Endothelial cell of umbilical vein (primary cell): ENCODE measurements at regions not wholly inside any gene's neighbourhood (a gene's known extent, or its start where the extent isn't known, plus 50 kb on each side); places are given as distances from the start of the nearest gene placed in this dataset.

Experiments used
- BruUV-seq: library from RNA; stranded (reverse); fragments of 400-500 nt; replicated peaks from 2 replicates; lab custom pipeline; 2021; lab: Mats Ljungman, UMichigan
- CTCF ChIA-PET: fragments of 300-600, 350-600 bp; sonication (Branson Sonifier 250); formaldehyde crosslinking; loops from one replicate; lab custom pipeline; 2021; ENCODE audit warnings: antibody characterized with exemption, inconsistent platforms; lab: Charles Lee
- POLR2A ChIA-PET: fragments of 300-600, 350-600 bp; sonication (Branson Sonifier 250); formaldehyde crosslinking; loops from one replicate; lab custom pipeline; 2021; ENCODE audit warnings: antibody characterized with exemption, inconsistent platforms; lab: Charles Lee
- DNase-seq: peaks from one replicate; pipeline ENCODE4 v3.0.0-alpha.2; 2011; ENCODE audit warnings: low read depth, low spot score
- FAIRE-seq: peaks from 2 replicates; lab custom pipeline; 2011; peaks lifted over from hg19 to GRCh38; lab: Jason Lieb, UNC
- H2AFZ ChIP-seq: 2 replicates; pipeline ENCODE4 v1.6.0; 2012; ENCODE audit warnings: low read depth, low read length, control low read depth, inconsistent platforms
- H3K27ac ChIP-seq: 2 replicates; pipeline ENCODE4 v1.5.1; 2011; ENCODE audit warnings: low read depth, mild to moderate bottlenecking, control low read depth, low read length, moderate library complexity; ENCODE audit not compliant: insufficient read depth
- H3K27me3 ChIP-seq, 2 experiments: 2 replicates each; pipeline versions ENCODE4 v1.6.0 to v1.6.1; 2011; ENCODE audit warnings: low read length in 2 of 2, mixed read lengths in 1 of 2; ENCODE audit not compliant: control insufficient read depth in 2 of 2, insufficient read depth in 2 of 2
- H3K36me3 ChIP-seq, 2 experiments: 2 replicates in 1 of 2; 3 replicates in 1 of 2; pipeline ENCODE4 v1.5.1; 2011; ENCODE audit warnings: low read length in 2 of 2, mild to moderate bottlenecking in 1 of 2, moderate library complexity in 1 of 2; ENCODE audit not compliant: control insufficient read depth in 2 of 2, insufficient read depth in 2 of 2; ENCODE audit errors: extremely low read depth in 1 of 2
- H3K4me1 ChIP-seq: 3 replicates; pipeline ENCODE4 v1.5.1; 2011; ENCODE audit warnings: mild to moderate bottlenecking, low read length; ENCODE audit not compliant: control insufficient read depth, insufficient read depth; ENCODE audit errors: extremely low read depth
- H3K4me2 ChIP-seq: 2 replicates; pipeline ENCODE4 v1.6.1; 2011; ENCODE audit warnings: low read length, control low read depth, mixed read lengths; ENCODE audit not compliant: insufficient read depth
- H3K4me3 ChIP-seq, 3 experiments: fragments of 200-600 bp in 1 of 3; sonication (generic), shearing (Covaris generic) in 1 of 3; replicated peaks in 1 of 3; 2 replicates each; pipeline ENCODE4 v1.5.1; 2011 to 2016; ENCODE audit warnings: control low read depth in 3 of 3, low read length in 3 of 3, mild to moderate bottlenecking in 2 of 3, inconsistent platforms in 1 of 3, low read depth in 1 of 3, moderate library complexity in 1 of 3; ENCODE audit not compliant: insufficient read depth in 1 of 3
- H3K79me2 ChIP-seq: 2 replicates; pipeline ENCODE4 v1.6.0; 2012; ENCODE audit warnings: low read length, inconsistent platforms; ENCODE audit not compliant: control insufficient read depth, insufficient read depth
- H3K9ac ChIP-seq: replicated peaks from 2 replicates; pipeline ENCODE3; 2011; ENCODE audit warnings: low read length, control low read depth; ENCODE audit not compliant: insufficient read depth; ENCODE audit errors: extremely low read depth
- H3K9me1 ChIP-seq: replicated peaks from 3 replicates; pipeline ENCODE4 v1.6.0; 2011; ENCODE audit warnings: mild to moderate bottlenecking, low read length; ENCODE audit not compliant: control insufficient read depth, insufficient read depth; ENCODE audit errors: extremely low read depth
- H3K9me3 ChIP-seq: replicated peaks from 2 replicates; pipeline ENCODE4 v1.5.1; 2012; ENCODE audit warnings: low read length, inconsistent platforms; ENCODE audit not compliant: control insufficient read depth, insufficient read depth
- H4K20me1 ChIP-seq: replicated peaks from 2 replicates; pipeline ENCODE3; 2011; ENCODE audit warnings: mild to moderate bottlenecking, low read length; ENCODE audit not compliant: control insufficient read depth, insufficient read depth; ENCODE audit errors: extremely low read depth
- CTCF ChIP-seq, 2 donors: IDR thresholded peaks; 1 replicate in 1 of 2; 2 replicates in 1 of 2; pipeline ENCODE4 v1.5.1; 2011; ENCODE audit warnings: low read length in 2 of 2, mild to moderate bottlenecking in 2 of 2, moderate library complexity in 2 of 2, control low read depth in 1 of 2, inconsistent platforms in 1 of 2, low read depth in 1 of 2; ENCODE audit not compliant: insufficient read depth in 1 of 2; ENCODE audit errors: extremely low read depth in 1 of 2
- EZH2 ChIP-seq: IDR thresholded peaks from 2 replicates; pipeline ENCODE4 v1.6.1; 2012; ENCODE audit warnings: borderline replicate concordance, low read depth, mild to moderate bottlenecking, moderate library complexity, low read length, inconsistent platforms; ENCODE audit not compliant: severe bottlenecking
- FOS ChIP-seq: IDR thresholded peaks from 2 replicates; pipeline ENCODE4 v1.6.1; 2011; ENCODE audit warnings: mild to moderate bottlenecking, low read length, moderate library complexity, borderline replicate concordance; ENCODE audit not compliant: insufficient read depth
- GATA2 ChIP-seq: IDR thresholded peaks from 2 replicates; pipeline ENCODE4 v1.7.0; 2011; ENCODE audit warnings: low read depth, mild to moderate bottlenecking, moderate library complexity, mixed read lengths, low read length; ENCODE audit not compliant: insufficient read length, insufficient read depth
- JUN ChIP-seq: IDR thresholded peaks from 2 replicates; pipeline ENCODE4 v1.6.1; 2011; ENCODE audit warnings: borderline replicate concordance, low read depth; ENCODE audit not compliant: insufficient read length, insufficient read depth
- MAX ChIP-seq: IDR thresholded peaks from 2 replicates; pipeline ENCODE4 v1.6.1; 2011; ENCODE audit not compliant: insufficient read depth, insufficient read length
- MYC ChIP-seq: IDR thresholded peaks from one replicate; pipeline ENCODE4 v1.6.1; 2011; ENCODE audit warnings: mild to moderate bottlenecking, low read depth, low read length
- POLR2A ChIP-seq: IDR thresholded peaks from 2 replicates; pipeline ENCODE4 v1.6.1; 2012; ENCODE audit warnings: low read depth, mild to moderate bottlenecking, control low read depth, low read length
- POLR2AphosphoS5 ChIP-seq: IDR thresholded peaks from 2 replicates; pipeline ENCODE4 v1.6.1; 2012; ENCODE audit warnings: low read depth, mild to moderate bottlenecking, control low read depth, low read length, moderate library complexity; ENCODE audit not compliant: insufficient read depth
- dilution Hi-C: fragments of 300-500 bp; cut with MboI; formaldehyde crosslinking; loops from one replicate; pipeline ENCODE4 v1.15.0; 2019; ENCODE audit warnings: low sequenced_read_pairs; ENCODE audit not compliant: extremely low pct_ligation_motif_present
- intact Hi-C: fragments of 100-400 bp; cut with micrococcal nuclease; formaldehyde crosslinking; loops from one replicate; pipeline ENCODE4 v1.10.0; 2022

GRCh38 chr18:75346671-75347070, 80.8 kb downstream of the SMIM21 start:
- no peak for DNase-seq
- no peaks in the 10 kb centered on the region for H4K20me1 ChIP-seq
- no peaks in the 10 kb centered on the region for H3K79me2 ChIP-seq
- no peaks in the 10 kb centered on the region for H3K4me1 ChIP-seq
- no peaks in the 10 kb centered on the region for H3K27me3 ChIP-seq
- H3K9me3 ChIP-seq, result no peaks in the 10 kb centered on the region
- H3K9me1 ChIP-seq, result no peaks in the 10 kb centered on the region
- no peak overlapping the region for H2AFZ ChIP-seq
- no TSS peak for BruUV-seq
- ChIA-PET CTCF (no interaction called here), POLR2A (no interaction called here)
- H3K36me3 ChIP-seq, result no peaks in the 10 kb centered on the region
- intact Hi-C loops (no loop called here), dilution Hi-C loops (no loop called here)
- FAIRE-seq, result no peak
- no peak overlapping the region for H3K4me2 ChIP-seq
- no peak overlapping the region for H3K9ac ChIP-seq
- no peak for TF ChIP-seq POLR2AphosphoS5
- TF ChIP-seq CTCF (IDR thresholded peaks at IDR 0.05; ENCODE audit: extremely low read depth in 1 of 2, insufficient read depth in 1 of 2, low read depth in 1 of 2, low read length in 2 of 2), result no peak
- TF ChIP-seq GATA2, result no peak
- no peak for TF ChIP-seq JUN
- TF ChIP-seq FOS, result no peak
- TF ChIP-seq MYC, result no peak
- TF ChIP-seq EZH2, result no peak
- TF ChIP-seq MAX, result no peak
- TF ChIP-seq POLR2A, result no peak
- H3K4me3 ChIP-seq, result no peak overlapping the region
- no peak overlapping the region for H3K27ac ChIP-seq
